NCI-H1105 (cell line): ENCODE measurements at regions not wholly inside any gene's neighbourhood (a gene's known extent, or its start where the extent isn't known, plus 50 kb on each side); places are given as distances from the start of the nearest gene placed in this dataset.
"Not testable (repeated sequence)": the region's sequence is repeated elsewhere in the genome, so short reads cannot be mapped to it uniquely, and the experiment has no call there.

Experiments
- DNase-seq: peaks from one replicate; lab custom pipeline; 2025; lab: John Stamatoyannopoulos, UW

- no peak for DNase-seq
Observed at GRCh38 chr9:75780185-75780584, 110.3 kb upstream of the PCSK5 start.

- no peak for DNase-seq
Observed at GRCh38 chr9:75788006-75788634, 102.4 kb upstream of the PCSK5 start.

GRCh38 chr9:75797085-75797580, 93.3 kb upstream of the PCSK5 start:
- no peak for DNase-seq

DNA sequence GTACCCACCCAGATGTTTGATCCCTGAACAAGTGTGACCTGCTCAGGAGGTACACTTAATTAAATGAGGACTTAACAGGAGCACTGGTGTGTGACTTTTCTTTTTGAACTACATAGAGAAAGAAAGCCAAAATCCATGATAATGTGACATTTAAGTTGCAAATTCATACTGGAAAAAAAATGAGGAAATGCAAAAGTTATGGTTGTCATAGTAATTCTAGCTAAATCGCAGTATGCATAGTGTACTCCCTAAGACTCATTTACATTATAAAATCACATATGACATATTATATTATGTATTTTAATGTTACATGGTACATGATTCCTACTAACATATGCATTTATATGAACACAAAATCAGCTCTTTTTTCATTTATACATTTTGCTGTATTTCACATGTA, 92.0 kb upstream of the PCSK5 start:
- DNase-seq: no peak

GRCh38 chr9:75803130-75803529, 87.3 kb upstream of the PCSK5 start:
- no peak for DNase-seq

GRCh38 chr9:75810063-75810462, 80.4 kb upstream of the PCSK5 start:
- no peak for DNase-seq

DNA sequence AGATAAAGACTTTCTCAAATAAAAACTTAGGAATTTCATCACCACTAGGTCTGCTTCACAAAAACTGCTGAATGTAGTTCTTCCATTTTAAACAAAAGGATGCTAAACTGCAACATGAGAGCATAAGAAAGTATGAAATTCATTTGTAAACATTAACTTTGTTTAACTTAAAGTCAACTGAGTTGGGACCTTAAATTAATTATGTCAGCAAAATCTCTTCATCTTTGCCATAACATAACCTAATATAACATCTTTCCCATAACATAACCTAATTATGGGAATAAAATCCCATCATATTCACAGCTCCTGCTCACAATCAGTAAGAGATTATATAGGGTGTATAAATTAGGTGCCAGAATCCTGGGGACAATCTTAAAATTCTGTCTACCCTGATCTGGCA, 78.8 kb upstream of the PCSK5 start:
- no peak for DNase-seq

GRCh38 chr9:75812141-75812540, 78.3 kb upstream of the PCSK5 start:
- no peak for DNase-seq

DNA sequence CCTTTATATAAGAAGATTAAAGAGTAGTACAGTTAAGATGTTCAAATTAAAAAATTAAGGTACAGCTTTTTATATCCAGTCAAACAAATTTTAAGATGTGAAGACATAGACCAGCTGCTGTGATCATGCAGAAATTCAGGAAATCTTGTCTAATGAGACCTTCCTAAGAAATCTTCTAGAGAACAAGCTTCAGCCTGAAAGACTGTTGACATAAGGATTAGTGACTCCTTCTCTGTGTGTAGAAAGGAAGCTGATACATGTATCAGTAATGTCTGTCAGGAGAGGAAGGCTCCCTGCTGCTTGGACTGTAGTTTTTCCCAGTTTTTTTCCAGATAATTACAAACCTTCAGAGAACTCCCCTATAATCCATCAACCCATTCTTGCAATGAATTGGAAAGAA, 75.8 kb upstream of the PCSK5 start:
- DNase-seq: no peak

DNA sequence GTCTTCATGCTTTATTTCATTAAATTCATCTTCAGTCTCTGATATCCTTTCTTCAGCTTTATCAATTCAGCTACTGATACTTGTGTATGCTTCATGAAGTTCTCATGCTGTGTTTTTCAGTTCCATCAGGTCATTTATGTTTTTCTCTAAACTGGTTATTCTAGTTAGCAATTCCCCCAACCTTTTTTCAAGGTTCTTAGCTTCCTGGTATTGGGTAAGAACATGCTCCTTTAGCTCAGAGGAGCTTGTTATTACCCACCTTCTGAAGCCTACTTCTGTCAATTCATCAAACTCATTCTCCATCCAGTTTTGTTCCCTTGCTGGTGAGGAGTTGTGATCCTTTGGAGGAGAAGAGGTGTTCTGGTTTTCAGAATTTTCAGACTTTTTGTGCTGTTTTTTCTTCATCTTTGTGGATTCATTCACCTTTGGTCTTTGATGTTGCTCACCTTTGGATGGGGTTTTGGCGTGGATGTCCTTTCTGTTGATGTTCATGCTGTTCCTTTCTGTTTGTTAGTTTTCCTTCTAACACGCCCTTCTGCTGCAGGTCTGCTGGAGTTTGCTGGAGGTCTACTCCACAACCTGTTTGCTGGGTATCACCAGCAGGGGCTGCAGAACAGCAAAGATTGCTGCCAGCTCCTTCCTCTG, 69.9 kb upstream of the PCSK5 start:
- DNase-seq: not testable (repeated sequence)

DNA sequence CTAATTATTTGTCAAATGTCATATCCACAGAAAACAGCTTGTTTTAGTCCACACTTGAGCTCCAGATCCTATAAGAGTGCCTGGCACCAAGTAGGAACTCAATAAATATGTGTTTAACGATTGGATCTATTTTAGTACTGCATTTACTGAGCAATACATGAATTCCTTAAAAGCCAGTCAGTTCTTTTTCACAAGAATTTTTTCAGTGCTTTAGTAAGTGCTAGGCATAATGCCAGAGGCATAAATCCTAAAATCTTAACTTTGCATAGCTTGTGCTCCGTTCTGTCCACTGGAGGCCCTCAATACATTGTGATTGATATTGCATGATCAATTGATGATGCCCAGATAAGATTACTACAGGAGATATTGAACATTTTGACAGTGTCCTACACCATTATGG, 67.3 kb upstream of the PCSK5 start:
- DNase-seq: no peak

DNA sequence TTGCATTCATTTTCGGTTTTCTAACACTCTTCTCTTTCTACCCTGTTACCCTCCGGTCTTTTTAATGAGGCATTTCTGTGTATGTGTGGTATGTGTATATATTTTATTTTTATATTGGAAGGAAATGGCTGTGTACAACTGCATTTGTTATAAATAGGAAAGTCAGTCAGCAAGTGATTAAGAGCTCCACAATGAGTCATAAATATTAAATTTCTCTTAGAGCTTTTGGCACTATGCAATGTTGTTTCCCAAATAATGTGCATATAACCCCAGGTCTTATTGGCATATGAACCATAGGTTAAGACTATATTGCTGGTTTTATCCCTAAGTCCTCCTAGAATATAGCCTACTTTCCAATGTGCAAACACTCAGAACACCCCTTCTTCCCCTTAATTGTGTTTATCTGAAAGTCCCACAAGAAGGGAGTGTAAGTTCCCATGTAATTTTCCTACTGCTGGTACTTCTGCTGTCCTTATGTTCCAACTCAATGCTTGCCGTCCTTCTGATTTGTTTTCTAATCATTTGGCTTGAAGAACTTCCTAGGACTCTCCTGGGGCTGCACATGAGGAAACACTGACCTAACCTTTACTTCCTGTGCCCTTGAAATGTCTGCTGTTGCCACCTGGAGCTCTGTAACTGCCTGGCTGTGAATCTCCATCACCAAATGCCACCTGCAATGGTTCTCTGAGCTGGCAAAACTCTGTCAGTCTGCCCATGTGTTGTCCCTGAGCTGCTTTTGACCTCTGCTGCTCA, 65.5 kb upstream of the PCSK5 start:
- DNase-seq: no peak

- DNase-seq: no peak
Observed at GRCh38 chr9:75826314-75826713, 64.2 kb upstream of the PCSK5 start.

DNA sequence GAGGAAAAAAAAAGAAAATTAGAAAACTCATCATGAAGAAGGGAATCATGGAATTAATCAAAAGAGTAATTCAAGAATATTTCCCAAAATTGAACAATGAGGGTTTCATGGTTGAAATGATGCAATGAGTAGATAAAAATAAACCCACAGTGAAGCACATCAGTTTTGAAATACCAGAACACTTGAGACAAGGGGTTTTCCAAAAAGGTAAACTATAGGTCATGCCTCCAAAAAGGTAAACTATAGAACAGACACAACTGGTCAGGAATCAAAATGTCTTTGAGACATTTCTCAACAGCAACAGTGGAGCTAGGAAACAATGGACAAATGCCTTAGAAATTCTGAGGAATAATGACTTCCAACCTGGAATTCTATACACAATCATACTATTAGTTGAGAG, 60.2 kb upstream of the PCSK5 start:
- no peak for DNase-seq

DNA sequence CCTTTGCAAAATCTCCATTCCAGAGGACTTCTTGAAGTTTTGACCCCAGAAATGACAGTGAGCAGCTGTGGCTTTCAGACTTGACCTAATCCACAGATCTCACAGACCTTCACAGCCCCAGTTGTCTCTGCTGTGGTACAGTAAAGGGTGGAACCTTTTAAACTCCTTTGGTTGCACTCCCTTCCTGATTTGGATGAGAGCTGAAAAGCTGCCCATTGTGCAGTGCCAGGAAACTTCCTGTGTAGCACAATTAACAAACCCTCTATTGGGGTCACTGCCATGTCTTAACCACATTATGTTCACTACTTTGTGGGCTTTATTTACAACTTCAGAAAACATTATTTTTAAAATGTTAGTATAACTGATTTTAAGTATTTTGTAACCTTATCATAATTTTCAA, 56.7 kb upstream of the PCSK5 start:
- no peak for DNase-seq

DNA sequence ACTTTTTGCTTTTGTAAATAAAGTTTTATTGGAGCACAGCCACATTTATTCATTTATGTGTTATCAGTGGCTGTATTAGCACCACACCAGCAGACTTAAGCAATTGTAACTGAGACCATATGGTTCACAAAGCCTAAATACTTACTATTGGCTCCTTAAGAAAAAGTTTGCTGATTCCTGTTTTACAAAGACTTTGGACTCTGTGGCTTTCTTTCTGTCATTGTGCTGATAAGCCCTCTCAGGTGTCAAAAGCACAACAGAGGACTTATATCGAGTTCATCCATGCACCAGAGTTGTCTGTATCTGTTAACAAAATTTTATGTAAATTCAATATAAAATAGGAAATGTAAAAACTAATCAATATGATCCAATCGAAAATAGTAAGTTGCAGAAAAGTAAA, 55.6 kb upstream of the PCSK5 start:
- DNase-seq: no peak
